ENCODE measurements at regions not wholly inside any gene's neighbourhood (a gene's known extent, or its start where the extent isn't known, plus 50 kb on each side); places are given as distances from the start of the nearest gene placed in this dataset.
"Not testable (repeated sequence)": the region's sequence is repeated elsewhere in the genome, so short reads cannot be mapped to it uniquely, and the experiment has no call there.

- no peak for DNase-seq
These were observed 1012.6 kb downstream of the EFNA5 start for GRCh38 chr5:106658150-106658549.

GRCh38 chr5:106656821-106657220 lies 1013.9 kb downstream of the EFNA5 start:
- no peak for DNase-seq

DNA sequence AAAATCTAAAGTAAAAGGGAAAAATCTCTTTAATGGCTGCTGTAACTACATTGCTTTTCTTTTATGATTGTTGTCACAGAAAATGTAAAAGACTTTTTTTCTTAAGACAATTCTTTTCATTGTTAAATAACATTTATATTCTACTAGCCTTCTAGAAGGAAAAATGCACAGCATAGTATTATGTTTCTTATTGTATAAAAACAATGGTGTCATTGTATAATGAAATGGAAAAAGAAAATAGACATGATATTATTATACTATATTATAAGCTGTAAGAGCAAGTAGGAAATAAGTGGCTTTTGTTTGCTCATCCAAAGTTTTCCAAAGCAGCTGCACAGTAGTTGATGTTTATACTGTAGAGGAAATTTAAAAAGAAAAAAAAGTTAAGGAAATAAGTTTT lies 1021.7 kb downstream of the EFNA5 start:
- DNase-seq = no peak

GRCh38 chr5:106648401-106648800 lies 1022.3 kb downstream of the EFNA5 start:
- DNase-seq = no peak

DNA sequence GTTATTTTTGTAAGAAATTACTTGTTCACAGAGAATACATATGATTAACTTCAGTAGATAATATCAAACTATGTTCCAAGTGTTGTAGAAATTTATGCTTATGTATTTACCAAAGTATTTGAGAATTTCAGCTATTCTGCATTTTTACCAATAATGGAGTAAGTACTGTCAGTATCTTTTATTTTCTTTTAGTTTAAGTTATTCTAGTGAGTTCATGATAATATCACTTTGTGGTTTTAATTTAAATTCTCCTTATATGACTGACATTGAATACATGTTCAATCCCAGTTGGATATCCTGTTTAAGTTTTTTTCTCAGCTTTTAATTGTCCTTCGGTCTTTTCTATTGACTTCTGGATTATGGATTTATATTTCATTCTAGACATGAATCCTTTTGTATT lies 1024.6 kb downstream of the EFNA5 start:
- no peak for DNase-seq

DNA sequence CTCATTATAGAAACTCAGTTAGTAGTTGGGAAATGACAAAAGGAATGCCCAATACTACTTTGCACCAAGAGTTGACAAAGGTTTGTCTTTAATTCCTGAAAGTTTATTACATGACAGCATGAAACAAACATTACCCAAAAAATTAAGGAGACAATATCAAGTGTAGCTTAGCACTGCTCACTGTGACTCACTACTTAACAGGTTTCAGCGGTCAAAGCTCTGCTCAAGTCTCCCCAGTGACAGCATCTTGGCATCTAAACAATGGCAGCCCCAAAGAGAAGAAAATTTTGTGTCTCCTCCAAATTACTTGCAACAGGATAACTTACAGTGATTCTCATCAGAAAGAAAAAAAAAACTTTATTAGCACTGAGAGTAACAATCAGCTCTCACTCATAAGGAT lies 1030.2 kb downstream of the EFNA5 start:
- no peak for DNase-seq

- DNase-seq = no peak
These were observed 1031.2 kb downstream of the EFNA5 start for GRCh38 chr5:106639488-106639887.

DNA sequence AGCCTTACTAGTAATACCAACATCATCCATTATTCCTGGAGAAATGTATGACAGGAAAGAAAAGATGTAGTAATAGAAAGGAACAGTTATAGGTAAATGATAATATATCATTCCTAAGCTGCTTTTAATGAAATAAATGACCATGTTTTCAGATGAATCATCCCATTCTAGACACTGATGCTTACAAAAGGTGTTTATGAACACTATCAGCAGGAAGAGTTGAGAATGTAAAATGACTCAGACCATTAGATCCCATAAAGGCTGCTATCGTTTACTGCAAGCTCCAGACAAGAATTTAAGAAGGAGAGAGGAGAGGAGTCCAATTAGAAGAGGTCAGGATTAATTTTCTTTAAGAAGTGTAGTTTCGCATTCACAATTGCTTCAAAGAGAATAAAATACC lies 1033.5 kb downstream of the EFNA5 start:
- DNase-seq = no peak

- DNase-seq = no peak
These were observed 1036.4 kb downstream of the EFNA5 start for GRCh38 chr5:106634375-106634774.

GRCh38 chr5:106633825-106634224 lies 1036.9 kb downstream of the EFNA5 start:
- no peak for DNase-seq

GRCh38 chr5:106628456-106628855 lies 1042.3 kb downstream of the EFNA5 start:
- DNase-seq = not testable (repeated sequence)

DNA sequence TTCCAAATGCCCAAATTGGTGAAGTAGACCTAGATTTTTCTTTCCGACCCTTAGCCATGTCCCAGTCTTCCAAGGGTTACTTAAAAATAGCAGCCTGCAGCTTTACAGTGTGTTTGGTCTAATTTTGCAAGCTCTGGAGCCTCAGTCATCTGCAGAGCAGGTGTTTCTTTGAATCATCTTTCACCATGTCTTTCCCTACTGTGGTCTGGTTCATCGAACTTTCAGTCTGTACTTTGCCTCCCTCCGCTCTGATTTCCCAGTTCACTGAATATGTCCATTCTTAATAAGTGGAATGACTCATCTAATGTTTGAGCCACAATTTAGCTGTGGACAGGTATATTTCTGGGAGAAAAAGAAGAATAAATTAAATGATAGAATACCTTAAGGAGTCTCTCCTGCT lies 1060.7 kb downstream of the EFNA5 start:
- no peak for DNase-seq

- DNase-seq = no peak
These were observed 1069.1 kb downstream of the EFNA5 start for GRCh38 chr5:106601620-106602019.

GRCh38 chr5:106600803-106601202 lies 1069.9 kb downstream of the EFNA5 start:
- DNase-seq = no peak

DNA sequence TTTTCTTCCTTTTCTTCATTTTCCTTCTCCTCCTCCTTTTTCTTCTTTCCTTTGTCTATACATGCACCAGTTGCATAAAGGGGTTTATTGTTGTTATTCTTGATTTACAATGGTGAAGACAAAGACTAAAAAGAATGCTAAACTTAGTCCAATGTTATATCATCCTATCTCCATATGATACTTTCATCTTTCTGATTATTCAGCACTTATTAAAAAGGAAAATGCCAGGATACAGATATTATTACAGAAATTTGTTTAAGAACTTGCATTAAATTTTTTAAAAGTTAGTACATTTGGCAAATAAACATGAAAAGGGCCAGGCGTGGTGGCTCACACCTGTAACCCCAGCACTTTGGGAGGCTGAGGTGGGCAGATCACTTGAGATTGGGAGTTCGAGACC lies 1074.9 kb downstream of the EFNA5 start:
- DNase-seq = no peak

GRCh38 chr5:106584268-106584667 lies 1086.5 kb downstream of the EFNA5 start:
- DNase-seq = no peak

- no peak for DNase-seq
These were observed 1092.0 kb downstream of the EFNA5 start for GRCh38 chr5:106578736-106579135.

GRCh38 chr5:106574820-106575219 lies 1095.9 kb downstream of the EFNA5 start:
- DNase-seq = no peak

- DNase-seq = no peak
These were observed 1104.7 kb downstream of the EFNA5 start for GRCh38 chr5:106566031-106566430.

DNA sequence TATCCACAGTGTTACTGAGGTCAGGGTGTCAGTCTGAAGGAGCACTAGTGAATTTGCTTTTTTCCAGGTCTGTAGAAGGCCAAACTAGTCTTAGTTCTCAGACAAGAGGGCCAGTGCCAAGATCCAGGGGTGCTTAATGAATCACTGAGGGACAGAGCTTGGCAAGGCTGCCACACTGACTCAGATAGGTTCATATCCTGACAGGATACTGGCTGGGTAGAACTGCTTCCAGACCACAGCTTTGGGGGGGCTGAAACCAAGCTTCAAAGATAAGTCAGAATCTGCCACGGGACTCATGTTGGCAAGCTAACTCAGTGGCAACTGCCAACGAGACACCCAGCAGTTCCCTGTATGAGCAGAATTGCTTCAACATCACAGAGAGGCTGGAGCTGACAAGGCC lies 1125.4 kb downstream of the EFNA5 start:
- no peak for DNase-seq

- DNase-seq = no peak
These were observed 1127.4 kb downstream of the EFNA5 start for GRCh38 chr5:106543330-106543729.

GRCh38 chr5:106530150-106530549 lies 1140.6 kb downstream of the EFNA5 start:
- no peak for DNase-seq

DNA sequence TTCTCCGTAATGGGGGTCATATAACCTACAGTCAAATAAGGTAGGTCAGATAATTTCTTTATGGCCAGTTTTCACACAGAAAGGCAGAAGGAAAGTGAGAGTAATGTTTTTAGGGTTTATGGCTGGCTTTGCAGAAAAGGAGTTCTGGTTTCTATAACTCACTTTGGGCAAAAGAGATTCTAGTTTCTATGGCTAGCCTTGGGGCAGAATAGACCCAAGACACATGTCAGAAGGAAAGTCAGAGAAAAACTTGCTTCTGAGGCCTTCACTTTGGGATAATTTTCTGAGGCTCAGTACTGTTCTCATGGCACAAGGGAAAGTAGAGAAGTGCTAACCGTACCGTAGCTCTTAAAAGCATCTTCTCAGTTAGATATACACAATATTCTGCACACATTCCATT lies 1145.3 kb downstream of the EFNA5 start:
- no peak for DNase-seq

DNA sequence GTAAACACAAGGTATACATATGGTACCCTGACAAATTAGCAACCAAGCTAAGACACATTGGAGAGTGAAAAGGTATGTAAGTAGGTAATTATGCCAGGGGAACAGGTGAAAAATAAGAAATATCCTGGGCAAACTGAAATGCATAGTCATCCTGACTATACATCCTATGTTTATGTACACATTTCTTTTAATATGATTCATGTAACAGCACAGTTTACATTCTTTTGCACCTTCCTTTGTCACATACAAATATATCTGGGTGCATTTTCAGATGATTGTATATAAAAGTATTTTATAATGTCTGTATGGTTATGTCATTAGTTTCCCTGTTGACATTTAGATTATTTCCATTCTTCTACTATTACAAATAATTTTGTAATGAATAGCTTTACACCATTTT lies 1146.9 kb downstream of the EFNA5 start:
- no peak for DNase-seq

- no peak for DNase-seq
These were observed 1148.4 kb downstream of the EFNA5 start for GRCh38 chr5:106522296-106522695.

GRCh38 chr5:106521701-106522100 lies 1149.0 kb downstream of the EFNA5 start:
- DNase-seq = no peak

All from stimulated activated CD4-positive, alpha-beta T cell treated with anti-CD3 and anti-CD28 coated beads, Interleukin-1b, Interleukin-23, amount 100 ng/mL, for 48 hours (primary cell).